Coronary artery (tissue), 2 donors: ENCODE measurements at regions not wholly inside any gene's neighbourhood (a gene's known extent, or its start where the extent isn't known, plus 50 kb on each side); places are given as distances from the start of the nearest gene placed in this dataset.
A peak's percentile ranks its signal among the peaks of the same experiment; 100 is the strongest.

Experiments used
- DNase-seq: peaks from one replicate; pipeline ENCODE4 v3.0.0-alpha.2; 2017; ENCODE audit warnings: low spot score
- H3K27ac ChIP-seq, 2 donors: fragments of 200-600 bp; sonication (generic); one replicate each; pipeline ENCODE4 v1.5.1; 2016 to 2019
- H3K4me3 ChIP-seq: fragments of 200-600 bp; sonication (generic); 2 replicates; pipeline ENCODE4 v1.5.1; 2016; ENCODE audit warnings: mild to moderate bottlenecking, moderate library complexity
- TF ChIP-seq, protein P1 (sequence below): fragments of 200-600 bp; sonication (generic); IDR thresholded peaks from one replicate; pipeline ENCODE4 v1.5.1; 2019; ENCODE audit warnings: antibody characterized with exemption

- DNase-seq, result no peak
- Histone ChIP-seq H3K4me3 (no peak overlapping the region), H3K27ac (no peak overlapping the region)
- TF ChIP-seq, protein P1, sequence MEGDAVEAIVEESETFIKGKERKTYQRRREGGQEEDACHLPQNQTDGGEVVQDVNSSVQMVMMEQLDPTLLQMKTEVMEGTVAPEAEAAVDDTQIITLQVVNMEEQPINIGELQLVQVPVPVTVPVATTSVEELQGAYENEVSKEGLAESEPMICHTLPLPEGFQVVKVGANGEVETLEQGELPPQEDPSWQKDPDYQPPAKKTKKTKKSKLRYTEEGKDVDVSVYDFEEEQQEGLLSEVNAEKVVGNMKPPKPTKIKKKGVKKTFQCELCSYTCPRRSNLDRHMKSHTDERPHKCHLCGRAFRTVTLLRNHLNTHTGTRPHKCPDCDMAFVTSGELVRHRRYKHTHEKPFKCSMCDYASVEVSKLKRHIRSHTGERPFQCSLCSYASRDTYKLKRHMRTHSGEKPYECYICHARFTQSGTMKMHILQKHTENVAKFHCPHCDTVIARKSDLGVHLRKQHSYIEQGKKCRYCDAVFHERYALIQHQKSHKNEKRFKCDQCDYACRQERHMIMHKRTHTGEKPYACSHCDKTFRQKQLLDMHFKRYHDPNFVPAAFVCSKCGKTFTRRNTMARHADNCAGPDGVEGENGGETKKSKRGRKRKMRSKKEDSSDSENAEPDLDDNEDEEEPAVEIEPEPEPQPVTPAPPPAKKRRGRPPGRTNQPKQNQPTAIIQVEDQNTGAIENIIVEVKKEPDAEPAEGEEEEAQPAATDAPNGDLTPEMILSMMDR, result no peak
Measured at GRCh38 chr4:189087971-189088370, 852.7 kb upstream of the FRG1 start.

DNA sequence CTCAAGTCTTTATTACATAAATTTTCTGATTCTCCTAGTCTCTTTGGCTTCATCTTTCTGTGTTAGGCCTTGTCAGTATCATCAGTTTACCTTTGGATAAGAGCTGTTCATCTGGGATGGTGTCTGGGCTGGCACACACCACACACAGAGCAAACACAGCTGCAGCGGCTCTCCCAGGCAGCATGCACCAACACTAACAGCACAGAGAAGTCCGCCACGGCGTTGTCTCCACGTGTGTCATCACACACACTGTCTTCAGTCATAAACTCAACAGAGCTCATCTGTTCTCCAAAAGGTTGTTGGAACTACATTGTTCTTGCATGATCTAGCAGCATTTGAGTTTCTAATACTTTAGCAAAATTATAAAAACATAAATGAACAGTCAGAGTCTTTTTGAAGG is 851.9 kb upstream of the FRG1 start:
- H3K27ac ChIP-seq, result no peak overlapping the region
- no peak overlapping the region for H3K4me3 ChIP-seq
- TF ChIP-seq, protein P1, result no peak
- DNase-seq, result no peak

DNA sequence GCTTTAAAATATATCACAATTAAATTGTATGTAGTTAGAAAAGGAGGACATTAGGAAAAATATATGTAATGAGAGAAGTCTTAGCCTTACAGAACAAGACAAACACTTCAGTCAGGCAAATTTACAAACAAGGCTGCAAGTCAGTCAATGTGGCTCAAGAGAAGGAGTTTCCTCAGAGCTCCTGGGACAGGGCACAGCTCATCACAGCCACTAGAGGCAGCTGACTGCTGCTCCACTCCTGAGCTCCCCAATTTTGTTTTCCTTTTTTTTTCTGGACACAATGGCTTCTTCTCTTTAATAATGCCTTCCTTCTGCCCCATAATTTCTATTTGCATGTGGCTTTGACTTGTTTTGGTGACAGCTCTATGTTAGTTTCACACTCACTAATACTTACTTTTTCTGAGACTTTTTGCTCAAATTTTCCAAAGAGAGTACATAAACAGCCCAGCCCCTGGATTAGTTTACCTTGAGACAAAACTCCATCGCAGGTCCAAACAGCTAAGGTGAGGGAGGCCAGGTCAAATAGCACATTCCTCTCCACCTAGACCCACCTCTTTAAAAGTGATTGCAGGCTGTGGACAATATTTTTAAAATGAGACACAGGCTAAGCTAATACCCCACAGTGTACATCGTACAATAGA is 850.4 kb upstream of the FRG1 start:
- Histone ChIP-seq H3K27ac (no peak overlapping the region), H3K4me3 (no peak overlapping the region)
- TF ChIP-seq, protein P1, result no peak
- no peak for DNase-seq

- H3K27ac ChIP-seq, result no peak overlapping the region
- TF ChIP-seq, protein P1, result no peak
- DNase-seq, result no peak
- H3K4me3 ChIP-seq, result peak overlapping the region; percentile 44
Measured at GRCh38 chr4:189092581-189092980, 848.1 kb upstream of the FRG1 start.

DNA sequence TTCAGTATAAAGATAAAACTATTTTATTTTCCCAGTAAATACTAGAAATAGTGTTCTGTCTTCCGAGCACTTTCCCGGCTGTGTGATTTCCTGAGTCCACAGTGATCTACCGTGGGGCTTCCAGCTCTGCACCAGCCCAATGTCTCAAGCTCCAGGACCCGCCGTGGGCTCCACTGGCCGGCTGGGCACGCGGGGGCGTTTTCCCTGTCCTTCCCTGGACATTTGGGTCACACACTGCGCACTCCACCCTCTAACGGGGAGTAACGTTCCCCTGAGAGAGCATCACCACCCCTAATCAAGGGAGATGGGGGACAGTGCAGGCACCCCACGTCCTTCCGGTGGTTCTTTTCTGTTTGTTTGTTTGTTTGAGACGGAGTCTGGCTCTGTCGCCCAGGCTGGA is 844.6 kb upstream of the FRG1 start:
- H3K27ac ChIP-seq, result no peak overlapping the region
- DNase-seq, result no peak
- H3K4me3 ChIP-seq, result no peak overlapping the region
- TF ChIP-seq, protein P1, result no peak

- TF ChIP-seq, protein P1, result no peak
- H3K27ac ChIP-seq, result no peak overlapping the region
- DNase-seq, result no peak
- no peak overlapping the region for H3K4me3 ChIP-seq
Measured at GRCh38 chr4:189096717-189097116, 844.0 kb upstream of the FRG1 start.

DNA sequence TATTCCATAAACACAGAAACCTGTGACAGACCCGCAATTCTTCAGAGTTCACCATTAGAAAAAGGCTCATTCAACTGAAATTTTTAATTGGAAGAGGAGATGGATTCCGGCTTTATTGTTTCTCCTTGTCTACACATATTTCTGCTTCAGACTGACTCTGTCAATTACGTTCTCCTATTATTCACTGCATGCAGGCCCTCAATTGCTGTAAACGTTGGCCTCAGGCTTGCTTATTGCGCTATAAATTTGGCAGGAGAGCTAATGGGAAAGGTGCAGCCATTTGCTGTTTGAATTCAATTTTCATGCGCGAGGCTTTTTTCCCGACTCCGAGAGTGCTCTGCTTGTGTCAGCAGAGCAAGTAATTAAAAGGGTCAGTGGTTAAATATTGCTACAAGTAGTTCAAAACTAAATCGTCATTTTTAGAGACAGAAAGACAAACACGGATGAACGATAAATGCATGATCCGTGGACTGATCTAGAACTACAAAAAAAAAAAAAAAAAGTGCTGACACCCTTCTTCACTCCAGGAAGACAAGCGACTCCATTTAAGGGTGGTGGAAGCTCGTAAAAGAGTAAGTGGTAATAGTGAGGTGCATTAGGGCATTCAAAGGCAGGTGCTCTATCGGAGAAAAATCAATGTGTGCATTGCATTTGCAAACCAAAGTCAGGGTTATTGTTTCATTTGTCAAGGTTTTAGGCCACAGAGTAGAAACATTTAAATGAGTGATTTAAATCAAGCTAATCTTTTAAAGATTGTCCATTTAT is 841.6 kb upstream of the FRG1 start:
- Histone ChIP-seq H3K27ac (no peak overlapping the region), H3K4me3 (no peak overlapping the region)
- DNase-seq, result no peak
- TF ChIP-seq, protein P1, result no peak
